ENCODE measurements at regions not wholly inside any gene's neighbourhood (a gene's known extent, or its start where the extent isn't known, plus 50 kb on each side); places are given as distances from the start of the nearest gene placed in this dataset.

DNA sequence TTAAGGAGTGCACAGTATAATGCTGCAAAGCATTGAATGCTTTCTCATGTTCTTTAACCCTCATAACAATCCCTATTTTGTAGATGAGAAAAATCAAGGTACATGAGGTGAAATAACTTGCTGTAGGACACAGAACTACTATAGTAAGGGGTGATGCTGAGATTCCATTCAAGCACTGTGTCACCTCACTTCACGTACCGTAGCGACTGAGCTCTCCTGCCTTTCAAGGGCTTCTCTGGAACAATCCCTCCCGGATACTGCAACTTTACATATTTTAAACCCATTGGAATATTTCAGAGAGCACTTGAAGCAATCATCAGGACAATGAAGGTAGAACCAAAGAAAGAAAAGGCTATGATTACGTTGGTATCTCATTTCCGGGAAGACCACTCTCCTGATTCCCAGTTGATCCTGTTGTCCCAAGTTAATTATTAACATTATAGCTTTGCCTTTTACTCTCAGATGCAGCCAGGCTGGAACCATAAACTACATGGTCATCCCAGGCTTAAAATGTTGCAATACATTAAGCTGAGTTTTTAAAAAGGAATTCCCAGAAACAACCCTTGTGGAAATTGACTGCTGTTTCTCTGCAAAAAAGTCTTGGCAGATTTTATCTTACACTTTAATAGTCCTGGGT, 252.2 kb upstream of the IGF1R start:
- TF ChIP-seq GATA3 (IDR thresholded peaks at IDR 0.05; ENCODE audit: low read depth, low read length) (no peak), GATA2 (IDR thresholded peaks at IDR 0.05; ENCODE audit: low read depth, low read length) (no peak)
